DND-41 (cell line): ENCODE measurements at regions not wholly inside any gene's neighbourhood (a gene's known extent, or its start where the extent isn't known, plus 50 kb on each side); places are given as distances from the start of the nearest gene placed in this dataset.

Source experiments
- ATAC-seq: fragments of 200-7000 bp; cut with Tn5 transposase; 3 replicates; pipeline ENCODE4 v1.9.1; 2021; ENCODE audit warnings: low read depth; ENCODE audit not compliant: insufficient read depth
- DNase-seq: peaks from one replicate; pipeline ENCODE4 v3.0.0-alpha.2; 2020
- H2AFZ ChIP-seq: 2 replicates; pipeline ENCODE4 v1.6.0; 2012; ENCODE audit warnings: low read depth, low read length
- H3K27ac ChIP-seq: 2 replicates; pipeline ENCODE4 v1.5.1; 2012; ENCODE audit warnings: low read length, inconsistent platforms
- H3K27me3 ChIP-seq: fragments of 200-600 bp; sonication (generic); 2 replicates; pipeline ENCODE4 v1.6.0; 2012; ENCODE audit warnings: low read length, mild to moderate bottlenecking, inconsistent platforms; ENCODE audit not compliant: insufficient read depth, poor library complexity
- H3K36me3 ChIP-seq: 2 replicates; pipeline ENCODE4 v1.5.1; 2012; ENCODE audit warnings: low read length, inconsistent platforms; ENCODE audit not compliant: insufficient read depth
- H3K4me1 ChIP-seq: 2 replicates; pipeline ENCODE4 v1.5.1; 2012; ENCODE audit warnings: mild to moderate bottlenecking, low read length; ENCODE audit not compliant: insufficient read depth
- H3K4me2 ChIP-seq: 2 replicates; pipeline ENCODE4 v1.6.0; 2012; ENCODE audit warnings: mild to moderate bottlenecking, moderate library complexity, low read length, inconsistent platforms; ENCODE audit not compliant: insufficient read depth
- H3K4me3 ChIP-seq, 2 experiments: fragments of 200-600 bp in 1 of 2; shearing (Covaris generic) in 1 of 2; 2 replicates each; pipeline ENCODE4 v1.5.1; 2012 to 2016; ENCODE audit warnings: inconsistent platforms in 2 of 2, low read length in 2 of 2, mild to moderate bottlenecking in 2 of 2, low read depth in 1 of 2, moderate library complexity in 1 of 2
- H3K79me2 ChIP-seq: 2 replicates; pipeline ENCODE4 v1.6.0; 2012; ENCODE audit warnings: low read length, inconsistent platforms; ENCODE audit not compliant: insufficient read depth
- H3K9ac ChIP-seq: 2 replicates; pipeline ENCODE4 v1.6.0; 2012; ENCODE audit warnings: low read depth, mild to moderate bottlenecking, inconsistent platforms, low read length, moderate library complexity
- H3K9me3 ChIP-seq: 2 replicates; pipeline ENCODE4 v1.5.1; 2012; ENCODE audit warnings: low read length, moderate library complexity, mild to moderate bottlenecking, inconsistent platforms; ENCODE audit not compliant: insufficient read depth, severe bottlenecking
- H4K20me1 ChIP-seq: 2 replicates; pipeline ENCODE4 v1.6.0; 2012; ENCODE audit warnings: low read length; ENCODE audit not compliant: insufficient read depth
- CTCF ChIP-seq: IDR thresholded peaks from 2 replicates; pipeline ENCODE4 v1.5.1; 2012; ENCODE audit warnings: borderline replicate concordance, low read length, moderate library complexity, mild to moderate bottlenecking; ENCODE audit not compliant: poor library complexity, severe bottlenecking; ENCODE audit errors: extremely low read depth
- EZH2 ChIP-seq: IDR thresholded peaks from 3 replicates; pipeline ENCODE4 v1.6.1; 2012; ENCODE audit warnings: borderline replicate concordance, low read depth, mild to moderate bottlenecking, moderate library complexity, low read length, inconsistent platforms; ENCODE audit not compliant: severe bottlenecking

DNA sequence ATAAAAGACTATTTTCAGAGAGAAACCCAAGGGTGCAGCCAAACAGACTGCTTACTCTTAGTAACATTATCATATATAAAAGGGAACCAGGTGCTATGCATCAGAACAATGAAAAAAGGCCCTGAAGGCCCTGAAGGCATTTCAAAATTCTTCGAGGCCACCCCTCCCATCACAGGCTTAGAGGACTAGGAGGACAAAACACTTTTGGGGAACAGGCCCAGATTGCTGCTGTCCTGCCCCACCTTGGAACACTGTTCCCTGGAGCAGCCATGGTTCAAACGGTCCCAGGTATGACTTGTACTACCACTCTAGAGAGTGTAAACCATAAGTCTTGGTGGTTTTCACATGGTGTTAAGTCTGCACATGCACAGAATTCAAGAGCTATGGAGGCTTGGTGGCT lies 2183.1 kb upstream of the CELF4 start:
- no peaks in the 10 kb centered on the region for H3K27me3 ChIP-seq
- no peak overlapping the region for H3K27ac ChIP-seq
- no peak for DNase-seq
- H3K4me3 ChIP-seq, result no peak overlapping the region
- TF ChIP-seq CTCF, result no peak
- no peak for TF ChIP-seq EZH2
- no peaks in the 10 kb centered on the region for H4K20me1 ChIP-seq
- H3K9me3 ChIP-seq, result peaks cover 3% of the 10 kb centered on the region
- ATAC-seq, result no peak
- H3K4me1 ChIP-seq, result no peaks in the 10 kb centered on the region
- no peak overlapping the region for H3K9ac ChIP-seq
- H2AFZ ChIP-seq, result no peak overlapping the region
- H3K79me2 ChIP-seq, result no peaks in the 10 kb centered on the region
- H3K4me2 ChIP-seq, result no peak overlapping the region
- H3K36me3 ChIP-seq, result no peaks in the 10 kb centered on the region

DNA sequence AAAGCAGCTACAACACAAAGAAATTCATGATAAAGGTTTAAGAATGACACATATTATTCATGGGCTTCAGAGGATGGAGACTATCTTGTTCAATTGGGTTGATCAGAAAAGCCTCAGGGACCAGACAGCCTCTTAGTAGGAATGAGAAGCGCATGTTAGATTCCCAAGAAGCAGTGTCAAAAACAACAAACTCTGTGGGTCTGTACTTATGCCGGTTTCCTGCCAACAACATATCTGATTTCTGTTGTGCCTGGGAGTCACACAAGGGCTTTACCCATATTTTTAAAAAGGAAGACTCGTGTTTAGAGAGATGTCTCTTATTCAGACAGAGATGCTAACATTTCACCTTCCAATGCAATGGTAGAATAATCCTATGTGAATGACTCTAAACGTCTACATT lies 2180.6 kb upstream of the CELF4 start:
- Histone ChIP-seq H3K4me2 (no peak overlapping the region), H3K27ac (no peak overlapping the region), H3K9me3 (no peaks in the 10 kb centered on the region), H3K4me3 (no peak overlapping the region), H3K27me3 (no peaks in the 10 kb centered on the region), H3K36me3 (no peaks in the 10 kb centered on the region), H3K4me1 (no peaks in the 10 kb centered on the region), H3K9ac (no peak overlapping the region), H4K20me1 (no peaks in the 10 kb centered on the region), H3K79me2 (no peaks in the 10 kb centered on the region), H2AFZ (no peak overlapping the region)
- no peak for TF ChIP-seq EZH2
- no peak for TF ChIP-seq CTCF
- ATAC-seq (no peak), DNase-seq (no peak)

DNA sequence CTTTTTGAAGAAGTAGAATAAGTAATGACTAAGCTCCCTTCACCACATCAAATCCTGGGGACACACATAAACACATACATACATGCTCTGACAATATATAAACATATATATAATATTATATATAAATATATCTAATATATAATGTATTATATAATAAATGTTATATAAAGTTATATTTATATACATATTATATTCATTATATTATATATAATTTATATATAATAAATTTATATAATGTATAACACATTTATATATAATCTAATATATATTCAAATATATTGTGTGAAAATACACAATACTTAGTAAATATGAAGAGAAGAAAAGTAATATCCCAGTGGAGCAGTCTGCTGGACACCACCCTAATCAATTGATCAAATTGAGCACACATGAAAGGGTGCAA lies 2177.9 kb upstream of the CELF4 start:
- TF ChIP-seq EZH2, result no peak
- no peak for TF ChIP-seq CTCF
- Histone ChIP-seq H3K79me2 (no peaks in the 10 kb centered on the region), H3K27ac (no peak overlapping the region), H4K20me1 (no peaks in the 10 kb centered on the region), H3K36me3 (no peaks in the 10 kb centered on the region), H3K4me3 (no peak overlapping the region), H3K9ac (no peak overlapping the region), H3K27me3 (no peaks in the 10 kb centered on the region), H2AFZ (no peak overlapping the region), H3K4me2 (no peak overlapping the region), H3K9me3 (no peaks in the 10 kb centered on the region), H3K4me1 (no peaks in the 10 kb centered on the region)
- ATAC-seq (no peak), DNase-seq (no peak)
